ENCODE measurements at regions not wholly inside any gene's neighbourhood (a gene's known extent, or its start where the extent isn't known, plus 50 kb on each side); places are given as distances from the start of the nearest gene placed in this dataset.

GRCh38 chr18:78151234-78151633 is 828.4 kb upstream of the SALL3 start:
- H3K9ac ChIP-seq (ENCODE audit: low read length), result no peak overlapping the region
- H3K4me3 ChIP-seq (ENCODE audit: low read length), result no peak overlapping the region
- no peak overlapping the region for H3K4me2 ChIP-seq (ENCODE audit: low read length)
- H3K36me3 ChIP-seq (ENCODE audit: insufficient read depth, low read length), result no peaks in the 10 kb centered on the region
- H2AFZ ChIP-seq (ENCODE audit: low read depth, low read length), result no peak overlapping the region
- H3K79me2 ChIP-seq (replicated peaks; ENCODE audit: insufficient read depth, low read length), result no peaks in the 10 kb centered on the region
- TF ChIP-seq POLR2AphosphoS5 (IDR thresholded peaks at IDR 0.05) (no peak), RAD21 (conservative IDR thresholded peaks at IDR 0.05) (no peak), EZH2 (IDR thresholded peaks at IDR 0.05; ENCODE audit: borderline replicate concordance, insufficient read depth, low read length, poor library complexity, severe bottlenecking) (no peak), REST (IDR thresholded peaks at IDR 0.05; ENCODE audit: borderline replicate concordance) (no peak), MXI1 (conservative IDR thresholded peaks at IDR 0.05; ENCODE audit: poor library complexity, severe bottlenecking) (no peak), SMC3 (conservative IDR thresholded peaks at IDR 0.05; ENCODE audit: poor library complexity) (no peak), CTCF (IDR thresholded peaks at IDR 0.05; ENCODE audit: poor library complexity, severe bottlenecking) (no peak), EP300 (conservative IDR thresholded peaks at IDR 0.05; ENCODE audit: poor library complexity, severe bottlenecking) (no peak), TAF1 (IDR thresholded peaks at IDR 0.05; ENCODE audit: low read depth) (no peak)
- no peaks in the 10 kb centered on the region for H4K20me1 ChIP-seq (ENCODE audit: insufficient read depth)
- peaks cover 7% of the 10 kb centered on the region for H3K9me3 ChIP-seq (ENCODE audit: low read length)
- H3F3A ChIP-seq (ENCODE audit: insufficient read depth, low read length, poor library complexity, severe bottlenecking), result no peaks in the 10 kb centered on the region
- H3K27me3 ChIP-seq (ENCODE audit: insufficient read depth, low read depth, low read length), result no peaks in the 10 kb centered on the region
- H3K27ac ChIP-seq (ENCODE audit: low read length), result no peak overlapping the region
- H3K9me2 ChIP-seq (ENCODE audit: insufficient read depth, low read length), result no peaks in the 10 kb centered on the region

- no peaks in the 10 kb centered on the region for H3K9me2 ChIP-seq (ENCODE audit: insufficient read depth, low read length)
- TF ChIP-seq REST (IDR thresholded peaks at IDR 0.05; ENCODE audit: borderline replicate concordance) (no peak), EP300 (conservative IDR thresholded peaks at IDR 0.05; ENCODE audit: poor library complexity, severe bottlenecking) (no peak), SMC3 (conservative IDR thresholded peaks at IDR 0.05; ENCODE audit: poor library complexity) (no peak), EZH2 (IDR thresholded peaks at IDR 0.05; ENCODE audit: borderline replicate concordance, insufficient read depth, low read length, poor library complexity, severe bottlenecking) (no peak), TAF1 (IDR thresholded peaks at IDR 0.05; ENCODE audit: low read depth) (no peak), CTCF (IDR thresholded peaks at IDR 0.05; ENCODE audit: poor library complexity, severe bottlenecking) (no peak), RAD21 (conservative IDR thresholded peaks at IDR 0.05) (no peak)
- no peaks in the 10 kb centered on the region for H4K20me1 ChIP-seq (ENCODE audit: insufficient read depth)
- H3F3A ChIP-seq (ENCODE audit: insufficient read depth, low read length, poor library complexity, severe bottlenecking), result no peaks in the 10 kb centered on the region
- no peaks in the 10 kb centered on the region for H3K36me3 ChIP-seq (ENCODE audit: insufficient read depth, low read length)
- no peak overlapping the region for H3K4me2 ChIP-seq (ENCODE audit: low read length)
- no peak overlapping the region for H3K9ac ChIP-seq (ENCODE audit: low read length)
- H3K27ac ChIP-seq (ENCODE audit: low read length), result no peak overlapping the region
- no peak overlapping the region for H2AFZ ChIP-seq (ENCODE audit: low read depth, low read length)
- no peak overlapping the region for H3K4me3 ChIP-seq (ENCODE audit: low read length)
- no peaks in the 10 kb centered on the region for H3K79me2 ChIP-seq (replicated peaks; ENCODE audit: insufficient read depth, low read length)
- H3K9me3 ChIP-seq (ENCODE audit: low read length), result peaks cover 7% of the 10 kb centered on the region
- H3K27me3 ChIP-seq (ENCODE audit: insufficient read depth, low read depth, low read length), result no peaks in the 10 kb centered on the region
Measured at GRCh38 chr18:78151948-78152725, 827.5 kb upstream of the SALL3 start.
